OCI-LY3 (cell line): ENCODE measurements at regions not wholly inside any gene's neighbourhood (a gene's known extent, or its start where the extent isn't known, plus 50 kb on each side); places are given as distances from the start of the nearest gene placed in this dataset.

Source experiments
- EZH2phosphoT487 ChIP-seq: fragments of 200-600 bp; shearing (Covaris generic); IDR thresholded peaks from 2 replicates; pipeline ENCODE4 v1.6.1; 2018; ENCODE audit warnings: antibody characterized with exemption, mixed run types, low read depth
- TF ChIP-seq, protein P1 (sequence below): fragments of 200-600, 300-600 bp; sonication (generic); IDR thresholded peaks from 2 replicates; pipeline ENCODE4 v1.5.1; 2014; ENCODE audit warnings: antibody characterized with exemption, low read length, low read depth

- TF ChIP-seq, protein P1, sequence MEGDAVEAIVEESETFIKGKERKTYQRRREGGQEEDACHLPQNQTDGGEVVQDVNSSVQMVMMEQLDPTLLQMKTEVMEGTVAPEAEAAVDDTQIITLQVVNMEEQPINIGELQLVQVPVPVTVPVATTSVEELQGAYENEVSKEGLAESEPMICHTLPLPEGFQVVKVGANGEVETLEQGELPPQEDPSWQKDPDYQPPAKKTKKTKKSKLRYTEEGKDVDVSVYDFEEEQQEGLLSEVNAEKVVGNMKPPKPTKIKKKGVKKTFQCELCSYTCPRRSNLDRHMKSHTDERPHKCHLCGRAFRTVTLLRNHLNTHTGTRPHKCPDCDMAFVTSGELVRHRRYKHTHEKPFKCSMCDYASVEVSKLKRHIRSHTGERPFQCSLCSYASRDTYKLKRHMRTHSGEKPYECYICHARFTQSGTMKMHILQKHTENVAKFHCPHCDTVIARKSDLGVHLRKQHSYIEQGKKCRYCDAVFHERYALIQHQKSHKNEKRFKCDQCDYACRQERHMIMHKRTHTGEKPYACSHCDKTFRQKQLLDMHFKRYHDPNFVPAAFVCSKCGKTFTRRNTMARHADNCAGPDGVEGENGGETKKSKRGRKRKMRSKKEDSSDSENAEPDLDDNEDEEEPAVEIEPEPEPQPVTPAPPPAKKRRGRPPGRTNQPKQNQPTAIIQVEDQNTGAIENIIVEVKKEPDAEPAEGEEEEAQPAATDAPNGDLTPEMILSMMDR, result no peak
- no peak for TF ChIP-seq EZH2phosphoT487
These were observed 914.6 kb upstream of the ADGRL4 start for GRCh38 chr1:79920960-79921669.
